Aorta (tissue), 5 donors: ENCODE measurements at regions not wholly inside any gene's neighbourhood (a gene's known extent, or its start where the extent isn't known, plus 50 kb on each side); places are given as distances from the start of the nearest gene placed in this dataset.

Source experiments
- ATAC-seq: fragments of 200-7000 bp; cut with Tn5 transposase; one replicate; pipeline ENCODE4 v1.9.1; 2022; ENCODE audit warnings: moderate library complexity; ENCODE audit not compliant: low FRiP score
- DNase-seq, 2 donors: peaks; one replicate each; pipeline ENCODE4 v3.0.0-alpha.2; 2020
- H3K27ac ChIP-seq, 2 donors: one replicate each; pipeline ENCODE4 v1.5.1; 2013; ENCODE audit warnings: low read length in 2 of 2, mild to moderate bottlenecking in 2 of 2, moderate library complexity in 2 of 2, control low read depth in 1 of 2, inconsistent platforms in 1 of 2, low read depth in 1 of 2
- H3K27me3 ChIP-seq, 2 donors: one replicate each; pipeline ENCODE4 v1.6.1; 2013; ENCODE audit warnings: control low read depth in 1 of 2, low read length in 1 of 2, mild to moderate bottlenecking in 1 of 2, moderate library complexity in 1 of 2; ENCODE audit not compliant: insufficient read depth in 2 of 2, control insufficient read depth in 1 of 2
- H3K36me3 ChIP-seq, 2 donors: one replicate each; pipeline ENCODE4 v1.6.1; 2013; ENCODE audit warnings: control low read depth in 1 of 2, low read length in 1 of 2, mild to moderate bottlenecking in 1 of 2; ENCODE audit not compliant: insufficient read depth in 2 of 2, control insufficient read depth in 1 of 2
- H3K4me1 ChIP-seq, 2 donors: one replicate each; pipeline ENCODE4 v1.6.1; 2013; ENCODE audit warnings: low read length in 2 of 2, control low read depth in 1 of 2, mild to moderate bottlenecking in 1 of 2, moderate library complexity in 1 of 2; ENCODE audit not compliant: insufficient read depth in 2 of 2, control insufficient read depth in 1 of 2
- H3K4me3 ChIP-seq, 2 donors: one replicate each; pipeline ENCODE4 v1.5.1; 2013; ENCODE audit warnings: low read length in 2 of 2, control low read depth in 1 of 2, mild to moderate bottlenecking in 1 of 2
- H3K9me3 ChIP-seq: one replicate; pipeline ENCODE4 v1.6.1; 2013; ENCODE audit warnings: mild to moderate bottlenecking, low read length; ENCODE audit not compliant: control insufficient read depth
- WGBS, 2 donors: extraction: QIAGEN DNeasy Blood & Tissue Kit; methylation state at CpG; one replicate each; pipeline ENCODE4 v1.1.7; 2013; 5-methylcytosine and 5-hydroxymethylcytosine counted together
- intact Hi-C, 2 donors: fragments of 100-400 bp; cut with DNase I; formaldehyde crosslinking; loops; one replicate each; pipeline versions ENCODE4 v1.14.2 to v1.15.0; 2022
- donor health status: healthy with polysubstance abuse.
- donor health status: Bipolar disorder and iron deficiency.
- donor health status: DM: no; HTN: no; CAD: no.
- donor health status: DM: no; HTN: no; CAD: no.
- donor health status: DM: yes; HTN: yes; CAD: no.

DNA sequence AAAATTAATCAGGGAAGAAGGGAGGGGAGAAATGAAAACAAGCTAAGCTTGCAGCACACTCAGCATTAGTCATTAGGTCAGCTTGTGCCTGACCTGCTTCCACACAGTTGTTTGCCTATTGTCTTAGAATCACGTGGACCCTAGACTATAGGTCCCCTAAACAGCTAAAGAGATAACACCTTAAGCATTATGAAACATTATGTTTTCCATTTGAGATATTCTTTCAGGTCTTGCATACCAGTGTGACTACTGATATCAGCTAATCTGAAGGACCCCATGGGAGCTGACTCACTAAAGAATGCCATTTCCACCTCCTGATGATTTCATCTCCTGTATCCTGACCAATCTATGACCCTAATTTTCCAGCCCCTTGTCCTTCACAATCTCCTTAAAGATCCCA lies 154.1 kb upstream of the FUT8 start:
- 35 to 39% methylated on average over 1 of the region's 1 CpG for WGBS, 2 donors
- H3K9me3 ChIP-seq, result peaks cover 10% of the 10 kb centered on the region
- H3K4me3 ChIP-seq, result no peak overlapping the region
- no peaks in the 10 kb centered on the region for H3K27me3 ChIP-seq
- no peak for ATAC-seq
- no peaks in the 10 kb centered on the region for H3K36me3 ChIP-seq
- no peaks in the 10 kb centered on the region for H3K4me1 ChIP-seq
- no peak overlapping the region for H3K27ac ChIP-seq
- DNase-seq, result no peak
- intact Hi-C loops, result no loop called here

- intact Hi-C loops, result no loop called here
- H3K27ac ChIP-seq, result no peak overlapping the region
- DNase-seq (no peak), ATAC-seq (no peak)
- H3K4me3 ChIP-seq, result no peak overlapping the region
- no peaks in the 10 kb centered on the region for H3K27me3 ChIP-seq
- peaks cover 10% of the 10 kb centered on the region for H3K9me3 ChIP-seq
- no peaks in the 10 kb centered on the region for H3K36me3 ChIP-seq
- WGBS, 2 donors, result 88 to 93% methylated on average over 2 of the region's 2 CpGs
- no peaks in the 10 kb centered on the region for H3K4me1 ChIP-seq
Measured at GRCh38 chr14:65259000-65259399, 153.5 kb upstream of the FUT8 start.

- 48 to 65% methylated on average over 2 of the region's 2 CpGs for WGBS, 2 donors
Measured at GRCh38 chr14:65260786-65261185, 151.7 kb upstream of the FUT8 start.

DNA sequence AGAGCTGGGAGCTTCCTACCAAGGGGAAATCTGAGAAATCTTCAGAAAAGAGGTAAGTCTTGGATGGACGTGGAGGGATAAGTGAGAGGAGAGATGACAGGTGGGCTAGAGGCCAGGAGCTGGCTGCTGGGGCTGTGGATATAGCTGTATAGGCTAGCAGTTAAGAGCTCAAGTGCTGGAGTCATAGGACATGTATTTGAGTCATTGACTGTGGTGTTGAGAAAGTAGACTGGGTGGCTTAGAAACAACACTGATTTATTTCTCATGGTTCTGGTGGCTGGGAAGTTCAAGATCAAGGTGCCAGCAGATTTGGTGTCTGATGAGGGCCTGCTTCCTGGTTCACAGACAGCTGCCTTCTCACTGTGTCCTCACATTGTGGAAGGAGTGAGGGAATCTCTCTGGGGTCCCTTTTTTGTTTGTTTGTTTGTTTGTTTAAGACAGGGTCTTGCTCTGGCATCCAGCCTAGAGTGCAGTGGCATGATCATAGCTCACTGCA lies 151.1 kb upstream of the FUT8 start:
- Histone ChIP-seq H3K27me3 (no peaks in the 10 kb centered on the region), H3K36me3 (no peaks in the 10 kb centered on the region), H3K4me3 (no peak overlapping the region), H3K27ac (no peak overlapping the region), H3K9me3 (peaks cover 10% of the 10 kb centered on the region), H3K4me1 (no peaks in the 10 kb centered on the region)
- intact Hi-C loops, result no loop called here
- ATAC-seq (no peak), DNase-seq (no peak)
- 68 to 80% methylated on average over 1 of the region's 1 CpG for WGBS, 2 donors

More at GRCh38 chr14:65260786-65261185, 151.7 kb upstream of the FUT8 start:
- Histone ChIP-seq H3K4me1 (no peaks in the 10 kb centered on the region), H3K36me3 (no peaks in the 10 kb centered on the region), H3K27me3 (no peaks in the 10 kb centered on the region), H3K27ac (no peak overlapping the region), H3K9me3 (peaks cover 10% of the 10 kb centered on the region), H3K4me3 (no peak overlapping the region)
- no peak for ATAC-seq
- intact Hi-C loops, result no loop called here
- no peak for DNase-seq

GRCh38 chr14:65261946-65262345 lies 150.6 kb upstream of the FUT8 start:
- Histone ChIP-seq H3K9me3 (peaks cover 10% of the 10 kb centered on the region), H3K36me3 (no peaks in the 10 kb centered on the region), H3K4me3 (no peak overlapping the region), H3K4me1 (no peaks in the 10 kb centered on the region), H3K27me3 (no peaks in the 10 kb centered on the region), H3K27ac (no peak overlapping the region)
- 18 to 36% methylated on average over 3 of the region's 3 CpGs for WGBS, 2 donors
- DNase-seq (no peak), ATAC-seq (no peak)
- intact Hi-C loops, result no loop called here

GRCh38 chr14:65263177-65263788 lies 149.2 kb upstream of the FUT8 start:
- DNase-seq (no peak), ATAC-seq (no peak)
- Histone ChIP-seq H3K27ac (no peak overlapping the region), H3K4me3 (no peak overlapping the region), H3K27me3 (no peaks in the 10 kb centered on the region), H3K9me3 (peaks cover 10% of the 10 kb centered on the region), H3K36me3 (no peaks in the 10 kb centered on the region), H3K4me1 (no peaks in the 10 kb centered on the region)
- intact Hi-C loops, result no loop called here
- 74 to 82% methylated on average over 6 of the region's 6 CpGs for WGBS, 2 donors

- intact Hi-C loops, result no loop called here
- H3K27me3 ChIP-seq, result no peaks in the 10 kb centered on the region
- WGBS, 2 donors, result 74 to 76% methylated on average over 5 of the region's 5 CpGs
- no peaks in the 10 kb centered on the region for H3K9me3 ChIP-seq
- H3K36me3 ChIP-seq, result no peaks in the 10 kb centered on the region
- H3K27ac ChIP-seq, result no peak overlapping the region
- DNase-seq (no peak), ATAC-seq (no peak)
- H3K4me3 ChIP-seq, result no peak overlapping the region
- H3K4me1 ChIP-seq, result no peaks in the 10 kb centered on the region
Measured at GRCh38 chr14:65267856-65268255, 144.7 kb upstream of the FUT8 start.

GRCh38 chr14:65268594-65268993 lies 143.9 kb upstream of the FUT8 start:
- intact Hi-C loops, result no loop called here
- DNase-seq (no peak), ATAC-seq (no peak)
- 83 to 90% methylated on average over 5 of the region's 5 CpGs for WGBS, 2 donors
- no peak overlapping the region for H3K4me3 ChIP-seq
- H3K36me3 ChIP-seq, result no peaks in the 10 kb centered on the region
- no peaks in the 10 kb centered on the region for H3K4me1 ChIP-seq
- H3K27me3 ChIP-seq, result no peaks in the 10 kb centered on the region
- H3K9me3 ChIP-seq, result no peaks in the 10 kb centered on the region
- no peak overlapping the region for H3K27ac ChIP-seq

- no peaks in the 10 kb centered on the region for H3K27me3 ChIP-seq
- 75% methylated on average over 1 of the region's 1 CpG for WGBS, 2 donors
- H3K36me3 ChIP-seq, result no peaks in the 10 kb centered on the region
- DNase-seq (no peak), ATAC-seq (no peak)
- intact Hi-C loops, result no loop called here
- H3K4me3 ChIP-seq, result no peak overlapping the region
- H3K4me1 ChIP-seq, result no peaks in the 10 kb centered on the region
- no peak overlapping the region for H3K27ac ChIP-seq
- no peaks in the 10 kb centered on the region for H3K9me3 ChIP-seq
Measured at GRCh38 chr14:65269732-65270131, 142.8 kb upstream of the FUT8 start.
